Transverse colon (tissue), 4 donors: ENCODE measurements at regions not wholly inside any gene's neighbourhood (a gene's known extent, or its start where the extent isn't known, plus 50 kb on each side); places are given as distances from the start of the nearest gene placed in this dataset.

Experiments used
- DNase-seq: peaks from one replicate; pipeline ENCODE4 v3.0.0-alpha.2; 2019
- H3K27ac ChIP-seq, 4 donors: fragments of 200-600 bp; sonication (generic); 2 replicates each; pipeline ENCODE4 v1.5.1; 2016 to 2018; ENCODE audit warnings: inconsistent platforms in 4 of 4
- H3K27me3 ChIP-seq: fragments of 200-600 bp; sonication (generic); 2 replicates; pipeline ENCODE4 v1.5.1; 2017; ENCODE audit warnings: inconsistent platforms
- H3K36me3 ChIP-seq, 4 donors: fragments of 200-600 bp; sonication (generic); 2 replicates each; pipeline ENCODE4 v1.5.1; 2017 to 2019; ENCODE audit warnings: inconsistent platforms in 4 of 4
- H3K4me1 ChIP-seq, 4 donors: fragments of 200-600 bp; sonication (generic); 2 replicates each; pipeline ENCODE4 v1.5.1; 2017 to 2020; ENCODE audit warnings: inconsistent platforms in 4 of 4
- H3K4me3 ChIP-seq, 4 donors: fragments of 200-600 bp; sonication (generic); 1 replicate in 1 of 4; 2 replicates in 3 of 4; pipeline versions ENCODE4 v1.5.1 to v1.6.1; 2017 to 2019; ENCODE audit warnings: inconsistent platforms in 4 of 4
- H3K9me3 ChIP-seq, 2 donors: fragments of 200-600 bp; sonication (generic); 2 replicates each; pipeline ENCODE4 v1.5.1; 2017 to 2019; ENCODE audit warnings: inconsistent platforms in 2 of 2
- CTCF ChIP-seq, 5 experiments: fragments of 200-600 bp in 3 of 5; fragments of 450-650 bp in 2 of 5; sonication (generic) in 3 of 5; IDR thresholded peaks; 1 replicate in 2 of 5; 2 replicates in 3 of 5; pipeline ENCODE4 v1.5.1; 2016 to 2017; ENCODE audit warnings: antibody characterized with exemption in 5 of 5, inconsistent platforms in 3 of 5, mild to moderate bottlenecking in 2 of 5, moderate library complexity in 1 of 5
- EP300 ChIP-seq: sonication (generic); formaldehyde crosslinking; IDR thresholded peaks from one replicate; pipeline ENCODE4 v1.6.1; 2017; ENCODE audit warnings: antibody characterized with exemption, low read depth
- POLR2A ChIP-seq: fragments of 450-650 bp; IDR thresholded peaks from one replicate; pipeline ENCODE4 v1.6.1; 2016; ENCODE audit warnings: antibody characterized with exemption, mild to moderate bottlenecking, moderate library complexity
- POLR2AphosphoS5 ChIP-seq, 3 donors: sonication (generic); formaldehyde crosslinking; IDR thresholded peaks; one replicate each; pipeline ENCODE4 v1.6.1; 2016; ENCODE audit warnings: antibody characterized with exemption in 3 of 3
- WGBS, 2 donors: methylation state at CpG; one replicate each; pipeline ENCODE4 v1.1.5; 2018; ENCODE audit warnings: low coverage in 1 of 2; 5-methylcytosine and 5-hydroxymethylcytosine counted together
- in situ Hi-C, 4 donors: fragments of 200-750 bp; cut with MboI; loops; one replicate each; pipeline versions ENCODE4 v1.15.0 to v1.15.1; 2017; ENCODE audit warnings: low sequenced_read_pairs in 3 of 4, low pct_ligation_motif_present in 1 of 4, low pct_unique_long_range_greater_than_20kb in 1 of 4
- intact Hi-C: fragments of 100-400 bp; cut with DNase I; formaldehyde crosslinking; loops from one replicate; pipeline ENCODE4 v1.15.1; 2023; ENCODE audit warnings: low total_unique reads

GRCh38 chr1:238485057-238485911 lies 594.6 kb upstream of the ZP4 start:
- WGBS, 2 donors = 86 to 88% methylated on average over 9 to 14 of the region's 14 CpGs
- TF ChIP-seq EP300 = no peak
- Histone ChIP-seq H3K4me1 (no peaks in the 10 kb centered on the region), H3K27me3 (no peaks in the 10 kb centered on the region), H3K27ac (no peak overlapping the region), H3K36me3 (no peaks in the 10 kb centered on the region), H3K4me3 (no peak overlapping the region), H3K9me3 (no peaks in the 10 kb centered on the region)
- intact Hi-C loops = no loop called here
- in situ Hi-C loops = no loop called here
- DNase-seq = no peak

GRCh38 chr1:238484121-238484520 lies 593.4 kb upstream of the ZP4 start:
- TF ChIP-seq POLR2AphosphoS5 (IDR thresholded peaks at IDR 0.05) (no peak), POLR2A (no peak), CTCF (IDR thresholded peaks at IDR 0.05) (no peak), EP300 (no peak)
- WGBS, 2 donors = 67 to 69% methylated on average over 3 to 4 of the region's 4 CpGs

GRCh38 chr1:238476841-238477240 lies 586.1 kb upstream of the ZP4 start:
- no peak overlapping the region for H3K27ac ChIP-seq
- no peaks in the 10 kb centered on the region for H3K36me3 ChIP-seq
- intact Hi-C loops = no loop called here
- no peaks in the 10 kb centered on the region for H3K27me3 ChIP-seq
- H3K4me1 ChIP-seq = no peaks in the 10 kb centered on the region
- no peak for DNase-seq
- no peaks in the 10 kb centered on the region for H3K9me3 ChIP-seq
- 72 to 89% methylated on average over 4 of the region's 4 CpGs for WGBS, 2 donors
- in situ Hi-C loops = no loop called here
- H3K4me3 ChIP-seq = no peak overlapping the region
- no peak for TF ChIP-seq EP300
- TF ChIP-seq POLR2AphosphoS5 (IDR thresholded peaks at IDR 0.05) = no peak
- TF ChIP-seq POLR2A = no peak
- TF ChIP-seq CTCF (IDR thresholded peaks at IDR 0.05) = no peak

More at GRCh38 chr1:238484121-238484520, 593.4 kb upstream of the ZP4 start:
- intact Hi-C loops (no loop called here), in situ Hi-C loops (no loop called here)
- Histone ChIP-seq H3K27ac (no peak overlapping the region), H3K4me1 (no peaks in the 10 kb centered on the region), H3K36me3 (no peaks in the 10 kb centered on the region), H3K4me3 (no peak overlapping the region), H3K27me3 (no peaks in the 10 kb centered on the region), H3K9me3 (no peaks in the 10 kb centered on the region)
- no peak for DNase-seq

GRCh38 chr1:238475712-238476111 lies 585.0 kb upstream of the ZP4 start:
- no peaks in the 10 kb centered on the region for H3K4me1 ChIP-seq
- no peaks in the 10 kb centered on the region for H3K9me3 ChIP-seq
- no peaks in the 10 kb centered on the region for H3K27me3 ChIP-seq
- no peaks in the 10 kb centered on the region for H3K36me3 ChIP-seq
- H3K4me3 ChIP-seq = no peak overlapping the region
- in situ Hi-C loops (no loop called here), intact Hi-C loops (no loop called here)
- 47 to 65% methylated on average over 5 of the region's 5 CpGs for WGBS, 2 donors
- no peak for TF ChIP-seq CTCF (IDR thresholded peaks at IDR 0.05)
- TF ChIP-seq POLR2A = no peak
- TF ChIP-seq POLR2AphosphoS5 (IDR thresholded peaks at IDR 0.05) = no peak
- TF ChIP-seq EP300 = no peak
- H3K27ac ChIP-seq = no peak overlapping the region
- no peak for DNase-seq

GRCh38 chr1:238474263-238474662 lies 583.5 kb upstream of the ZP4 start:
- intact Hi-C loops = no loop called here
- in situ Hi-C loops = no loop called here
- 5 to 14% methylated on average over 3 of the region's 3 CpGs for WGBS, 2 donors
- no peak overlapping the region for H3K4me3 ChIP-seq
- H3K27me3 ChIP-seq = no peaks in the 10 kb centered on the region
- no peaks in the 10 kb centered on the region for H3K4me1 ChIP-seq
- H3K9me3 ChIP-seq = no peaks in the 10 kb centered on the region
- DNase-seq = no peak
- H3K27ac ChIP-seq = no peak overlapping the region
- no peaks in the 10 kb centered on the region for H3K36me3 ChIP-seq
- no peak for TF ChIP-seq CTCF (IDR thresholded peaks at IDR 0.05)
- no peak for TF ChIP-seq POLR2A
- TF ChIP-seq EP300 = no peak
- TF ChIP-seq POLR2AphosphoS5 (IDR thresholded peaks at IDR 0.05) = no peak
